Erythroblast (primary cell): ENCODE measurements at regions not wholly inside any gene's neighbourhood (a gene's known extent, or its start where the extent isn't known, plus 50 kb on each side); places are given as distances from the start of the nearest gene placed in this dataset.
"Not testable (repeated sequence)": the region's sequence is repeated elsewhere in the genome, so short reads cannot be mapped to it uniquely, and the experiment has no call there.

Experiments used
- DNase-seq, 2 experiments: peaks; one replicate each; lab custom pipeline; 2025; lab: John Stamatoyannopoulos, UW
- GATA1 ChIP-seq: IDR thresholded peaks from 2 replicates; pipeline ENCODE4 v1.6.1; 2011; ENCODE audit warnings: low read depth, mild to moderate bottlenecking, control low read depth, low read length, moderate library complexity
- POLR2A ChIP-seq: IDR thresholded peaks from 2 replicates; pipeline ENCODE4 v1.6.1; 2011; ENCODE audit warnings: mild to moderate bottlenecking, low read length

DNA sequence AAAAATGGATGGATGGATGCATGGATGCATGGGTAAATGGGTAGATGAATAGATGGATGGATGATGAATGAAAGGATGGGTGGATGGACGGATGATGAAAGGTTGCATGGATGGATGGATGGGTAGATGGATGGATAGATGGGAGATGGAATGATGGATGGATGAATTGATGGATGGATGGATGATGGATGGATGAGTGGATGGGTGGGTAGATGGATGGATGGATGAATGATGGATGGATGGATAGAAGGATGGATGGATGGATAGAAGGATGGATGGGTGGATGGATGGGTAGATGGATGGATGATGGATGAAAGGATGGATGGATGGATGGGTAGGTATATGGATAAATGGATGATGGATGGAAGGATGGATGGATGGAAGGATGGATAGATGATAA, 115.1 kb upstream of the LSM14A start:
- TF ChIP-seq POLR2A (no peak), GATA1 (no peak)
- DNase-seq, result no peak

DNA sequence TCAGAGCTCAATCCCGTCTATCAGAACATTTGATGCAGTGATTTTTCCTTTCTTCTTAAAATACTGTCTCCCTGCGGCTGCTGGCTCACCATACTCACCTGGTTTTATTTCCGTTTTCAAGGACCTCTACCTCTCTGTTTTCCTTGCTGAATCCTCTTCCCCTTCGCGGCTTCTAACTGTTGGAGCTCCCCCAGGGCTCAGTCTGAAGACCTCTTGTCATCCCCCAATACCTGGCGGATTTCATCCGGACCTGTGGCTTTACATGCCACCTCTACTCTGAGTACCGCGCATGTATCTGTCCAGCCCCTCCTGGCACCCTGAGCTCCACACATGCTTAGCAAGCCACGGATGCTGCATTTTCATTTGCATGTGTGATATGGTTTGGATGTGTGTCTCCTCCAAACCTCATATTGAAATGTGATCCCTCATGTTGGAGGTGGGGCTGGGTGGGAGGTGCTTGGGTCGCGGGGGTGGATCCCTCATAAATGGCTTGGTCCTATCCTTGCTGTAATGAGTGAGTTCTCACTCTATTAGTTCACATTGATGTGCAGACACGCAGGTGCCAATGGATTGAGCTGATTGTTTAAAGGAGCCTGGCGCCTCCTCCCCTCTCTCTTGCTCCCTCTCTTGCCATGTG, 106.2 kb upstream of the LSM14A start:
- no peak for TF ChIP-seq POLR2A
- no peak for TF ChIP-seq GATA1
- DNase-seq, result no peak

DNA sequence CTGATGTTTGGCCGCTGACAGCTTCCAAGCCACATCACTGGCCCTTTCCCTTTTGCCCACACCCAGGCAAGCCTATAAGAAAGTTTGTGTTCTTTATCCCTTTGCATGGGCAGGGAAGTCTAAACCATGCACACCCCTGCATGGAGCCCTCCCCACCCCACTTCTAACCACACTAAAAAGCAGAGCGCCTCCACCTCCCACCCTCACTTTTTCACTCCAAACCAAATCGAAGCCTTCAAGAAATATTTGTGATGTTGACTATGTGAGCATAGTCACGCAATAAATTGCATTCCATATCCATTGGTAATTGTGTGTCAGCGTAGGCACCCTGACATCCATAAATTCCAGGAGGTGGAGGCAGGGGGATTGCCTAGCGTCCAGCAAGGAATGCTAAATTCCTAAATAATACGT, 104.4 kb upstream of the LSM14A start:
- TF ChIP-seq POLR2A, result no peak
- TF ChIP-seq GATA1, result no peak
- DNase-seq, result no peak

DNA sequence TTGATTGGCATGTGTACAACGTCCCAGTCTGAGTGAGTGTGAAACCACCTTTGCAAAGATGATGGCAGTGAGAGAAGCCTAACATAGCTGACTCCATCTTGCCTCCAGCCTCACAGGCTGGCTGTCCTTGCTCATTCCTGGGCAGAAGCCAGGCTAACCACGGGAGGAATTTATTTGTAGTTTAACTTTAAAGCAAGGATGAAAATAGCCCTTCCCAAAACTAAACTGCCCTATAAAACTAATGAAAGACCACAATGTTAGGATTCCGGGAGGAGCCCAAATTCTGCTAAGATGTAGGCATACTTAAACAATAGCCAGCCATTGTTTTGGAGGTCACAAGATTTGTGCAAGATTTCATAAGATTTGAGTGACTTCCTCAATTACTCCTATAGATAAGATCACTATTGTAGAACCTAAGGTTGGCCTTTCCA, 96.6 kb upstream of the LSM14A start:
- no peak for TF ChIP-seq GATA1
- TF ChIP-seq POLR2A, result no peak
- no peak for DNase-seq

DNA sequence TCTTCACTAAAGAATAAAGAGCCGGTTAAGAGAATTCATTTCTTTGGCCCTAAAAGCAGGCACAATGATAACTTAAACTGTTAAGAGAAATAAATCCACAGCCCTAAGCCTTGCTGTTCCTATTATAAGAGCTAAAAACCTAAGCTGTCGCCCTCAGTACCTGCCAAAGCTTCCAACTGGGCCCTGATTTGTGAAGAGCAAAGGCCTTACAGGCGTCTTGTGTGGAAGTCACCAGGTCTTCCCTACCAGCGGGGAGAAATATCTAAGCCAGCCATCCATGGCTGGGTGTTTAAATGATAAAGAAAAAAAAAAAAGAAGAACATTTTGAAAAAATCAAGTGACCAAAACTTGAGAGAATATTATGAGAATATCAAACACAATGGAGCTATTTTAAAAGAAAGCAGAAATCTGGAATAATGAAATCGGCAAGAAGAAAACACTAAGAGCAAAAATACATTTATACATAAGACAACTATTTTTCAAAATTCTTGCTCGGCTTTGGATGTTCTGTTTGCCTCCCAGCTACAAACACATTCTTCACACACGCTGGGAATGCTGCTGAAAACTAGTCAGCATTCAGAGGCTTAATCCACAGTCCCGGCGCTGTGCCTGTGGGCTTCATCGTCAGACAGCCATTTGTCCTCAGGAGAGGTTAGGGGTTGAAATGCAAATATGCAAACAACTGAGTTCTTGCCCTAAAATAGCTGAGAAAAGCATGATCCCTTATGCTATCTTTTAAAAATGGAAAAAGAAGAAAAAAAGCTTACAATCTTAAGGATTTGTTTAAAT, 89.8 kb upstream of the LSM14A start:
- DNase-seq, result no peak
- TF ChIP-seq GATA1 (no peak), POLR2A (no peak)

DNA sequence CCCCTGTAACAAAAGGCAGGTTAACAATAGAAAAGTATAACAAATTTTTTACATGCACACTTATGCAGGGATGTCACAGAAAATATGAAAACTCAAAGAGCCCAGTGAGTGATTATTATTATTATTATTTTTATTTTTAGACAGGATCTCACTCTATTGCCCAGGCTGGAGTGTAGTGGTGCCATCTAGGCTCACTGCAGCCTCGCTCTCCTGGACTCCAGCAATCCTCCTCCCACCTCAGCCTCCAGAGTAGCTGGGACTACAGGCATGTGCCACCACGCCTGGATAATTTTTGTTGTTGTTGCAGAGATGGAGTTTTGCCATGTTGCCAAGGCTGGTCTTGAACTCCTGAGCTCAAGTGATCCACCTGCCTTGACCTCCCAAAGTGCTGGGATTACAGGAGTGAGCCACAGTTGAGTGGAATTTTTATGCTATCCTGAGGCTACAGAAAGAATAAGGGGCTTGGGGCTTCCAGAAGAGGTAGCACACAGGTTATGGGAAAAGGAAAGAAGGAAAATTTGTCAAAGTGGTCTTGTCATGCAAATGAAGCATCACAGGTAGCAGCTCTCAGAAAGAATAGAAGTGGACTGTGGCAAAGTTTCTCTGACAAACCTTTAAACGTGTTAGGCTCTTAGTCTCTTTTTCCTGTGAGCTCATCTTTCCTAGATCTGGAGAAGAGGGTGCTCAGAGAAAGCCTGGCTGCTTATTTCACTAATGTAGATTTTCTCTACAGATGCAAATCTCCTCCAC, 87.7 kb upstream of the LSM14A start:
- no peak for TF ChIP-seq POLR2A
- TF ChIP-seq GATA1, result no peak
- DNase-seq, result no peak

DNA sequence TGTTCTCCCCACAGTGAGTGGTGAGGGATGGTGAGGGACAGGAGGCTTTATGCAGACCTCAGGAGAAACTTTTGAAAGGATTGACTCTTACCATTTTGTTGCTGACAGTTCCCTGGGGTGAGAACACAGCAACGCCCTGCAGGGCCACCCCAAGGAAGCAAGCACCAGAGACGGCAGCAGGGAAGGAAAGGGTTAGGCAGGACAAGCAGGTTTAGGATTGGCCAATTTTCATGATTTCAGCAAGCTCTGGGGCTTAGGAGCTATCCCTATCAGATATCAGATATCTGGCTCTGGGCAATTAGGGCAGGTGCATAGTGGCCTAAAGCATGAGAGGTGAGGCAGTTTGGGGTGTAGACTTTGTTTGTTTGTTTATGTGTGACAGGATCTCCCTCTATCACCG, 87.0 kb upstream of the LSM14A start:
- no peak for DNase-seq
- TF ChIP-seq GATA1, result no peak
- TF ChIP-seq POLR2A, result no peak

DNA sequence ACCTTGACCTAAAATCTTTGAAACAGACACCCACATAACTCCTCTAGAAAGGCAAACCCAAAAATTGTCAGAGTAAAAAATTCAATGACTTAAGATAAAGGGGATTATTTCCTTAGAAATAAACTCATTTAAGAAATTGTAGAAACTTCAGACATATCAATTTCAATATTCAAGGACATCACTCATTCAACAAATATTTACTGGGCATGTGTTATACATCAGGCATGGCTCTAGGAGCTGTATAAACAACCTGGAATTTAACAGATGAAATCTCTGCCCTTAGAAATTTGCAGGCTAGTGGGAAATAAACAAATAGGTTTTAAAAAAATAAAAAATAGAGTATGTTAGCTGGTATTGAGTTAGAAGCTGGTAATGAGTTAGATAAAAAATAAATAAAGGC, 84.0 kb upstream of the LSM14A start:
- no peak for DNase-seq
- TF ChIP-seq POLR2A (no peak), GATA1 (no peak)

DNA sequence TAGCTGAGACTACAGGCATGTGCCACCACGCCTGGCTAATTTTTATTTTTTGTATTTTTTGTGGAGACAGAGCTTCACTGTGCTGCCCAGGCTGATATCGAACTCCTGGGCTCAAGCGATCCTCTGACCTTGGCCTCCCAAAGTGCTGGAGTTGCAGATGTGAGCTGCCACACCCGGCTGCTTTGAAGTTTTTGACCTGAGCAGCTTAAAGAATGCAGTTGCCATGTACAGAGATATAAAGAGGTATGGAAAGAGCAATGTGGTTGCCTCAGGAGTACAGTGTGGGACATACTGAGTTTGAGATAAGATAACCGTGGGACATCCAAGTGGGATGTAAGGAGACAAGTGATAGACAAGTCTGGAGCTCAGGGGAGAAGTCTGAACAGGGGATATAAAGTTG, 82.7 kb upstream of the LSM14A start:
- no peak for DNase-seq
- no peak for TF ChIP-seq GATA1
- no peak for TF ChIP-seq POLR2A

DNA sequence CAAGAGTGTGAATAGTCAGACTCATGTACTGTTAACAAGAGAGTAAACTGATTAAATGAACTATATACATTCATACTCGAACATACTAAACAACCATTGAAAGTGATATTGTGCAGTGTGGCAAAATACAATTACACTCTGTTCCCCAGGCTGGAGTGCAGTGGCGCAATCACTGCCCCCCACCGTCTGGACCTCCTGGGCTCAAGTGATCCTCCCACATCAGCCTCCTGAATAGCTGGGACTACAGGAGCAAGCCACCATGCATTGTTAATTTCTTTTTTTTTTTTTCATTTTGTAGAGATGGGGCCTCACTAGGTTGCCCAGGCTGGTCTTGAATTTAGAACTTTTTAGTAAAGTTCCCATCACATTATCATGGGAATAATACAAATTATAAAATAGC, 77.3 kb upstream of the LSM14A start:
- no peak for DNase-seq
- TF ChIP-seq POLR2A, result no peak
- no peak for TF ChIP-seq GATA1

DNA sequence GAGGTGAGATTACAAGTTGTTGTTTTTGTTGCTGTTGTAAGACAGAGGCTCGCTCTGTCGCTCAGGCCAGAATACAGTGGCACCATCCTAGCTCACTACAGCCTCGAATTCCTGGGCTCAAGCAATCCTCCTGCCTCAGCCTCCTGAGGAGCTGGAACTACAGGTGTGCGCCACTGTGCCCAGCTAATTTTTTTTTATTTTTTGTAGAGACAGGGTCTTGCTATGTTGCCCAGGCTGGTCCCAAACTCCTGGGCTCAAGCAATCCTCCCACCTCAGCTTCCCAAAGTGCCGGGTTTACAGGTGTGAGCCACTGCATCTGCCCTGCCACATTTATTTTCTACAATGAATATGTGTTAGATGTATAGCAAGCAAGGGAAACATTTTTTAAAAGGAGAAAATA, 76.9 kb upstream of the LSM14A start:
- not testable (repeated sequence) for DNase-seq

DNA sequence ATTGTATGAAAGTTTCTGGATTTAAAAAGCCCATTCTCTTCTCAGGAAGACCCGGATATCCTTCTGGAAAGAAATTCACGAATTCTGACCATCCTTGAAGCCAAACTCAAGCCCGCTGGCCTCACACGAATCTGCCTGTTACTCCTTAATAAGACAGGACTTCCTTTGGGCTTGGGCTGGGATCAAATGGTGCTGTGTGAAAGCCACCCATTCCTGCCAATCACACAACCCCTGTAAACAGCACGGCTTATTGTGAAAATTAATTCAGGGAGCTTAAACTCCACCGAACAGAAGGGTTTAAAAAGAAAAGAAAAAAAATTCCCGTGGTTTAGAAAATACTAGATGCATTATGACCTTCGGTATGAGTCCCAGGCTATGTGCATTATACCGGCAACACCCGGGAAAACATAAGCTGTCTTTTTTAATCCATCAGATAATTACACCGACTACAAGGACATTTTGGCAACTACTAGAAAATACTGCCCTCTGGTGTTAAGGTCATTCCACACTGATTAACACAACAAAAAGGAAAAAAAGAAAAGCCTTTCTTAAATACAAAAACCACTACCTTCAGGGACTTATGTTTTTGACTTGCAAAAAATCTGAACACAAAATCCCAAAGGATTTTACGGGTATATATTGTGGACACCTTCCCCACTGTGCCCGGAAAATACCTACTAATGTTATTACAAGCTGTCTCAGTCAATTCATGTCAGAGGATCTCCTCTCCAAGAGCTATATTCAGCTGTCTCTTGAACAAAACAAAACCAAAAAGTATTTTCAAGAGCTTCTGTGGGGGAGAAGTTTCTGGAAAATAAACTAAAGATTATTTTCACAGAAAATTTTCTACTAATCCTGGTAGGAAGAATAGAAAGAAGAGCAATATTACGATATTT, 76.0 kb upstream of the LSM14A start:
- DNase-seq, result peak; percentile 54 to 63
- TF ChIP-seq GATA1 (no peak), POLR2A (no peak)

DNA sequence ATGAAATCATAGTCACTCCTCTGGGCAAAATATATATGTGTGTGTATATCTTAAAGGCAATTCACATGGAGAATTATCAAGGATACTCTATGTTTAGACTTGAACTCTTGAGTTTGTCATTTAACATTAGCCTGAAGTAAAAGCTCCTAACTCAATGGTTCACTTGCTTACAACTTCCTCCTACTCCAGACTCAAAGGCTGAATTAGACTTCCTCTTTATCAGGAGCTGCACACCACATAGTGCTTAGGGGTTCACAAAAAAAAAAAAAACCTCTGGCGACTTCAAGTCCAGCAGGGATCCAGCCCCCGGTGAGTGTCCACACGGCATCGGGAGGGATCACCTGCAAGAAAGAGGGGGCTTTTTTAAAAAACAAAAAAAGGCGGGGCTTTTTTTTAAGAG, 68.2 kb upstream of the LSM14A start:
- no peak for TF ChIP-seq POLR2A
- no peak for TF ChIP-seq GATA1
- DNase-seq, result no peak
